Occipital lobe (tissue), 1 donor: ENCODE measurements at regions not wholly inside any gene's neighbourhood (a gene's known extent, or its start where the extent isn't known, plus 50 kb on each side); places are given as distances from the start of the nearest gene placed in this dataset.

Experiments
- DNase-seq: peaks from one replicate; lab custom pipeline; 2025; lab: John Stamatoyannopoulos, UW

DNA sequence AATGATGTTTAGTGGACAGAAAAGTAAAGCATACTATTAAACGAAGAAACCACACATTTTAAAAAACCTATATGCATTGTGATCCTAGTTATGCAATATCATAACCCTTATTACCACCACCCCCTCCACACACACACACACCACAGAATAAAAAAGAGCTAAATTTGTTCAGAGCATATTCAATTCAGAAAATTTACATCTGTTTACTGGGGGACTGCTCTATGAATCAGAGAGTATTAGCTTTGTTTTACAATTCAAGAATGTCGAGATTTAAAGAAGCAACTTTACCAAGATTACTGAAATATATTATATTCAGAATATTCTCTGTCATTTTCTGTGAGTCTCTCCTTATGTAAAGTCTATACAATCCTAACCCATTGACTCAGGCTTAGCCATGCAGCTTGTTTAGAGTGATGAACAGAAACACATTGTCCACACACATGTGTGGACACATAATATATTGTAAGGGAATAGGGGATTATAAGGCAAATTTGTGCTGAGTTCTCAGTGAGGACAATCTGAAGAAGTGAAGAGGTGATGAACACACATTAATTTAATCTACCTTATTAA, 369.6 kb upstream of the MARCKS start:
- DNase-seq = no peak

DNA sequence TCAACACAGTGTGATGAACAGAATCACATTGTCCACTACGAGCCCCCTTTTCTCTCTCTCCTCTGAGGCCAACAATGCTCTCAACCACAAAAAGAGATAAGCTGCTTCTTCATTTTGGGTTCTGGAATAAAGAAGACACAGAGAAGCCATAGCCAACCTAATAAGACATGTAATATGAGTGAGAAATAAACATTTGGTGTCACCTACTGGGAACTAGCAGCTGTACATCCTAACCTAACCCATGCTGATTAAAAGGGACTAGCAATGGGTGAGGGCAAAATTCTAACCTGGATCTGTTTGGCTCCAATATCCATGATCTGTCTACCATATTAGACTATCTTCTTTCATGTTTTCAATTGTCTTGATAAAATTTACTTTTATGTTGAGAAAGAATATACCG, 369.1 kb upstream of the MARCKS start:
- no peak for DNase-seq

DNA sequence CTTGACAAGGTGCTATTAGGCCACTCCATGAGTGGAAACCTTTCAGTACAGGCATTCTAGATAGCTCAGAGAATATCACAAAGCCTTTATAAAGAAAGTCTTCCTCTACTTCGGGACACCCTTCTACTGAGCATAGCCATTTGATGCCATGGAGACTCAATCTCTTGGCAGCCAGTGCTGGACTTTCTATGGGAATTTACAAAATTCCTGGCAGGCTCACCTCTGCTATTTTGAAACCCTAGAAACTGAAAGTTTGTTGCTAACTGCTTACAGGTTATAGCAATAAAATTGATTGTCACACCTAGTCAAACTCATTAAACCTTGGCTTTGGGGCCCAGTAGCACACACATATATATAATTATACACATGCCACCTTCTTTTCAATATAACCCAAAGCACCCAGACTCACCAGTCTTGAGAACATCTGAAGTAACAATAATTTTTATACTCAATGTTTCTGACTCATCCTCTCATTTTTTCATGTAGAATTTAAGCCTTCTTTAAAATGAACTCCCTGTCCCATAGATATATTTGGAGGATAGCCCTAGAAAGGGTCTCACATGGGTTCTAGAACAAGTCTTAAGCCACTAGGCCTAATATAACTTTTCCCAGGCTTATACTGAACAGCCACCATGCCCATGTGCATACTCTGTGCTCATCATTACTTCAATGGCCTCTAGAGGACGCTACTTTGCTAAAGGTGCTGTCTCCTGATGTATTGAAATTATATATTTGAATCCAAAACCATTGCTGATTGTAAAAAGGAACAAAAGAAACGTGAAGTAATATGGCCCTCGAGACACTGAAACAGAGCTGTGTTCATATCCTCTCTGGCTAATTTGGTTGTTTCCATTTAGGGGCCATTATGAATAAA, 368.1 kb upstream of the MARCKS start:
- DNase-seq = no peak

DNA sequence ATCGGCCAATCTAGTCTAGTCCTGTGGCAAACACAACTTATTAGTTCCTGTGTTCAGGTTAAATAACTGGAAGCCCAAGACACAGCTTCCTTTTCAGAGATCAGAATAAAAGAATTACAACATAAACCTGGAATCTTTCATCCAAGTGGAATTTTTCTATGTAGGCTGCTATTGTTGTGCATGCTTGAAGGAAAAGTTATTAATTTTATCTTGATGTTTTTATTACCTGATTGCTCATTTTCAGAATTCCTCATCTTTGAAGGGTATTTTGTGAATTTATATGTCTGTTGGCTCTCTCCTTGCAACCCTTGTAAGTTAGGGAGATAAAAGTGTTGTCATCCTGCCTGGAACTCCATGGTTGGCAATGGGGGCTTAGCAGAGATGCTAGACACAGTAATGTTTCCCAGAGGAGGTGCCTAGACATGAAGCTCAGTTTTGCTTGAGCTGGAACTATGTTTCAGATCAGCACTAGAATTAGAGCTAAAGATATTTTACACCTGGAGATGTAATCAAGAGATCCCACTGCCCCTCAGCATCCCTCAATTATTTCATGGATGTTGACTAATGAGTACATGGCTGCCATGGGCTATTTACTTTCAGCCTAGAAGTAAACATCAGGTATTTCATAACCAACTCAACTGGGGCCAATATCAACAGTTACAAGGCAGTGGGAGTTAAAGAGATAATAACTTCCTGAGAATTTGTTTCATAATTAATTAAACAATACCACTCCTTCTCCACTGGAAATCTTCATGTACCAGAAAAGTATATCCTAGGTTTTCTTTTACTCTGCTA, 367.0 kb upstream of the MARCKS start:
- no peak for DNase-seq

DNA sequence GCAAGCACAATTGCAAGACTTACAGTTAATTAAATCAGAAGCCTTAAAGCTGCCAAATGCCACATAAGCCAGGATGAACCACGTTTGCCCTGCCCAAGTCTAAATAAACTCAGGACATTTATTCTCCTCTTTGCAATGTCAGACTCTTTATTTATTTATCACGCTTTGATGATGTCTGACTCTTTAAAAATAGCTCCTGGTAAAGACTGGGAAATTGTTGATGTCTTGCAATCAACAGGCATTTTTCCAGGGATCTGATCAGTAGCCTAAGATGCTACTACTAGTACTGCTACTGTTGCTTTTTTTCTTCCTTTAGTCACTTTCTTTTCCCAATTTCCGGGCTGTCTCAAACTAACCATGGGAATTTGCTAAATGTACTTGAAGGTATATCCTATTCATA, 365.8 kb upstream of the MARCKS start:
- no peak for DNase-seq

DNA sequence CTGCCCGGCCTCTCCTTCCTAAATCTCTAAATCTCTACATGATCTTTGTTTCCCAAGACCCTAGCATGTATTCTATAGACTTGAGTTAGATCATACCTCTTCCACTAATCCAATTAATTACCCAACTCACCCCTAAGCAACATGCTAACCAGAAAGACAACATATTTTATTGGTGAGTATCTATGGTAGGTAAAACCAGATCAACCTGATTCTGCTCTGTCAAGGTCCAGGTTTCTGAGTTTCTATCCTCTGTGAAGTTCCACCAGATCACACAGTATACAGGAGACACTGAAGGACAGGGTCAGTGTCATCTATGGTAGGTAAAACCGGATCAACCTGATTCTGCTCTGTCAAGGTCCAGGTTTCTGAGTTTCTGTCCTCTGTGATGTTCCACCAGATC, 363.2 kb upstream of the MARCKS start:
- DNase-seq = no peak

DNA sequence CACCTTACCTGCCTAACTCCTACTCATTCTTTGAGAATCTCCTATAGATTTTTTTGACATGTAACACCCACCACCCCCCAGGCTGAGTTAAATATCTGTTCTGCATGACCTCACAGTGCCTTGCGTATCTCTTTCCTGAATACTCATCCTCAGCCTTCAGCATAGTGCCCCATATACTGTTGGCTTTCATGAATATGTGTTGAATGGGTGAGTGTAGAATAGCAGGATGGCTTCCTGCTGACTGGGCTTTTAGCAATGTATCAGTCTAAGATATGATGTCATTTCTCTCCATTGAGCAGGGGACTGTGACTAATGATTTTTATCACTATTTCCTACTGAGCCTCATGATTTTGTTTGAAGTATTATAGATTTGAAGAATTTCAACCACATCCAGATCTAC, 361.6 kb upstream of the MARCKS start:
- DNase-seq = no peak

DNA sequence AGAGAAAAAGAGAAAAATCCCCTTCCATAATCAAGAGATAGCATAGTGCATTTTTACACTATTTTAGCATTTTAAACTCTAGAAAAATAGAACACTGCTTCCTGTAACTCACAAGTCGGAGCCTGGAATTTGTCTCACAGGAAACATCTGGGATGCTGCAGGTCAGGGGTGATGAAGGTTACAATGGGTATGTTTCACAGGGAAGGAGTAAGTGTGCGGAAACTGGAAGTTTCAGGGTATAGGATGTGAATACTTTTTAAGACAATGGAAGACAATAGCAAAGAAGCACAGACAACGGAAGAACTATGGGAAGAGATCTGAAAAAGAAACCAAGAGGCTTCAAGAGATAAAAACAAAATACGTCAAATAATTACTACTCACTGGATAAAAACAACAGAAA, 361.0 kb upstream of the MARCKS start:
- no peak for DNase-seq

DNA sequence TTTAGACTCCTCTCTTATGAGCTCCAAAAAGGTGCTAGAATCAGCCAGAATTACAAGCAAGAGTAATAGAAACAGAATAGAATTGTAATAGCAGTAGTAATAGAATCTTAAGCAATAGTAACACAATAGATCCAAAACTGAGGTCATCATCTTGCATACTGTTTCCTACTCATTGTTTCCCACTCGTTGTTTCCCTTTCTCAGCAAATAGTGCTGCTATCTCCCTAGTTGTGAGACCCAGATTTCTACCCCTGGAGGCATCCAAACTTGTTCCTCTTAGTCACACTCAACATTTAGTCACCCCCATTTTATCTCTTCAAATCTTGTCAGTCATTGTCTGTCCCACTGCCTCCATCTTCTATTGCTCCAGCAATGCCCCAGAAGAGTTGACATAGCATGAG, 356.9 kb upstream of the MARCKS start:
- no peak for DNase-seq

DNA sequence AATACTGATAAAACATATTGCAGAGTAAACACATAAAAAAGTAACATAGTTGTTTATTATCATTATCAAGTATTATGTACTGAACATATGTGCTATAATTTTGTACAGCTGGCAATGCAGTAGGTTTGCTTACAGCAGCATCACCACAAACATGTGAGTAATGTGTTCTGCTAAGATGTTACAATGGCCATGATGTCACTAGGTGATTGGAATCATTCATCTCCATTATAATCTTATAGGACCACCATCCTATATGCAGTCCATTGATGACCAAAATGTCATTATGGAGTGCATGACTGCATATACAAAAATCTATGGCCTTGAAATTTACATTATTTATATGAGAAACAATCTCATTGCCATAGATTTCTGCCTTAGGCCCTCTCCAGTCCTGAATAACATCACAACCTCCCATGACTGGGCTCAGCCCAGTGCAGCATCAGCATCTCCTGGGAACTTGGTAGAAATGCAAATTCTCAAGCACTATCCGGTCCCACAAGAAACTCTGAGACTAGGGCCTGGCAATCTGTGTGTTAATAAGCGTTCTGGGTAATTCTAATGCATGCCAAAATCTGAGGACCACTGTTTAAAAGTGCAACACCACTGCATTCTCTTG, 352.0 kb upstream of the MARCKS start:
- no peak for DNase-seq

DNA sequence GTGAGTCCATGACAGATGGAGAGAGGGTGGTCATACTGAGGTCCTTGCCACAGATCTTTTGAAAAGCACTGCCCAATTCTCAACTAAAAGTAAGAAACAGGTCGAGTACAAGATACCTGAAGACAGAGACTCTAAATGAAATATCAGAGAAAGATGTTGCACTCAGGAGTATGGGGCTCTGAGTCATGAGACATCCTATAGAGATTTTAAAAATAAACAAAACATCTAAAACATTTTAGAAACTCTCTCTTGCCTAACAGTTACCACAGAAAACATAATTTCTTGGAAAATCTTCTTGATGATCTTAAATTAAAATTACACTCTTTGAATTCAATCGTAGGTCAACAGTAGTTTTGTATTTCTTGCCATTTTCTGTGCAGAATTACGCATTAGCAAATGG, 348.9 kb upstream of the MARCKS start:
- no peak for DNase-seq

DNA sequence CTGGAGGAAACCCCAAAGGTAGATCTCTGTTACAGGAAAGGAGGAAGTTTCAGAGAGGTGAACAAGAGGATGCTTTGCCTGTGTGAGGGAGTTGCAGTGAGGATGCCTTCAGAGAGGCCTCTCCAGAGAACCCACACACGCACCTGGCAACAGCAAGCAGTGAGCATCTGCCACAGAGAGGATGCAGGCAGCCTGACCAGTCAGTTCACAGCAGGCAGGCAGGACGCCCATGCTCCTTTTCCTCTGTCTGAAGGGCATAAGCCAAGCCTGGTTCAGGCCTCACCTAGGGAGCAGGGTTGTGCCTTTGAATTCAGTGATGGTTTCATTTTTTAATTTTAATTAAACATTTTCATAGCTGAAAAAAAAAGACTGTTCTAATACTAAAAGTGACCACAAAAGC, 346.0 kb upstream of the MARCKS start:
- DNase-seq = no peak

DNA sequence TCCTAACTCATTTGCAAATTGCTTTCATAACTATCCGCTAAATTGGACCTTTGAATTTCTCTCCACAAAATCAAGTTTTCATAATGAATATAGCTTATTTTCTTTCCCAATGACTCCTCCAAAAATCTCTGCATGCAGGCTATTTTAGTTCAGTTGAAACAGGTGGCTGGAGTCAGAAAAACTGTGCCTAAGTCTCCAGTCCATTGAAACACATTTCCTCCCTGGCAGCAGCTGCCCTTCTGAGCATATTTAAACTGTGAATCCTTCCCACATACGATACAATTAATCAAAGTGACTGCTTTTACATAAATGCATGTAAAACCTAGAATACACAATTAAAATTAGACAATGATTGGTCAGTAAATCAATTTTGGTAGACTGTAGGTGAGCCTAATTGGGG, 344.6 kb upstream of the MARCKS start:
- no peak for DNase-seq

DNA sequence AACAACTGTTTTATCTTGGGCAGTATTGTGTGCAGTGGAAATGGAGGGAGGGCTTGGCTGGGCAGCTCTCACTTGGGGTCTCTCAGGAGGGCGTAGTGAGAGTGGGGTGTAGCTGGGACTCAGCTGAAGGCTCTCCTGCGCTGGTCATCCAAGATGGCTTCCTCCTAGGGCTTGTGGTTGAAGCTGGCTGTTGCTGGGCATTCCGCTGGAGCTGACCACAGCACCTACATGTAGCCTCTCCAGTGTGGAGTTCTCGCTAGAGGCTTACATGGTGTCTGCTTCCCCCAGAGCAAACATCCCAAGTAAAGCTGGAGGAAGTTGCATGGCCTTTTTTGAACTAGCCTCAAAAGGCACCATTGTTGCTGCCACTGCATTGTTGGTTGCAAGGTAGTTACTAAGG, 344.1 kb upstream of the MARCKS start:
- DNase-seq = no peak

DNA sequence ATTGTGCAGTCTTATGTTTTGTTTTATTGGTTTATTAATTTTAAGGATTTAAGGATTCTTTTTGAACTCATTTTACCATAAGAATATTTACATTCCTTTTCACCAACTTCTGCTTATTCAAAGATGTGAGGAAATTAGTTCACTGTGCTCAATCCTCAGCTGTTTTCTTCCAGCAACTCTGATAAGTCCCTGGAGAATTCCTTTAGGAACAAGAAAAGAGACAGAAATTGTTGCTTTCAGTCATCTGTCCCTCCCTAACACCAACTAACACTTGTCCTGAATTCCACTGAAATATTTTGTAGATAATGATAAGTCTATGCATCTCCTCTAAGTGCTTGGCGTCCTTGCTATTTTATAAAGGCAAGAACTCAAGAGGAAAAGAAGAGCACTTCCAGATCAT, 334.8 kb upstream of the MARCKS start:
- no peak for DNase-seq

DNA sequence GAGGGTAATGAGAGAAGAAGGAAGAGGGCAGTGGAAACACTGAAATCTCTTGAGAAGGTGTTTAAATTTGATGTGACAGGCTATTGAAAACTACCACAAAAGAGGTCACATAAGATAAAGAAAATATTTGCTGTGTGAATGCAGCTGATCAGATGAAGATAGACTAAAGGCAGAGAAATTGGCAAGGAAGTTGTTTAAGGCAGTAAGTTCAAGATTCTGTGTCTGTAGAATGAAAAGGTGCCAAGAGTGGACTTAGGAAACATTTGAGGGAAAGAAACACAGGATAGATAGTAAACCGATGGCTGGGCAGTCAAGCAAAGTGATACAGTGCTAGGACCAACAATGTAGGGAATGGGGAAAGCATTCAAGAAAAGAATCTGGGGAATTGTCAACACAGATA, 332.3 kb upstream of the MARCKS start:
- no peak for DNase-seq

DNA sequence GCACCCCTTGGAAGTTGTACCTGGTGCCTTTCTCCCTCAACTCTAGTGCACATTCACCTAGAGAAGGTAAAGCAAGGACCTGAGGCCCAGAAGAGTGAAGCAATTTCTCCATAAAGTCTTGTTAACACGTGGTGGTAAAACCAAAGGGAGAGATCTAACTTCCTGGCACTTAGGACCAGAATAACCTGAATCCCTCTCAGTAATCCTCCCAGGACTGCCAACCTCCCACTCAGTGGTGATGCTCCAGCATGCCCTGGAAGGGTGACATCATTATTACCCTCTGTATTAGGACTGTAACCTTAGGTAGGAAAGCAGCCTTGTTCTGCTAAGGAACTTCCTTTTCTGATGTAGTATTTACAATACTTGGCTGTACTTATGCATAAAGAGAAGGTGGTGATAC, 330.6 kb upstream of the MARCKS start:
- DNase-seq = no peak

DNA sequence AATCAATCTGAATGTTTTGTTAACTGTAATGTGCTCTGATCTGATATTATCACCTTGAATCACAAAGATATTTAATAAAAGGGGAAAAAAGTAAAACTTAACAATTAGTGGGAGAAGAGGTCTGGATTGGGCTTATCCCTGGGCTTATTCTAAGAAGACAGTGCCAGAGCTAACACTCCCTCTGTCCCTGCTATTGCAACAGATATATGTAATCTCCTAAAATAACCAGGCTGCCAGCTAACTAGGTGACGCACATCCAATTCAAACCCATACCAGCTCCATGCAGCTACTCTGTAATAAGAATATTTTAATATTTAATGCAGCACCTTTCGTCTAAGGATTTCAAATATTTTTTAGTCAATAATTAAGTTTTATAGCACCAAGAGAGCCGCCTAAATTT, 330.1 kb upstream of the MARCKS start:
- DNase-seq = no peak

DNA sequence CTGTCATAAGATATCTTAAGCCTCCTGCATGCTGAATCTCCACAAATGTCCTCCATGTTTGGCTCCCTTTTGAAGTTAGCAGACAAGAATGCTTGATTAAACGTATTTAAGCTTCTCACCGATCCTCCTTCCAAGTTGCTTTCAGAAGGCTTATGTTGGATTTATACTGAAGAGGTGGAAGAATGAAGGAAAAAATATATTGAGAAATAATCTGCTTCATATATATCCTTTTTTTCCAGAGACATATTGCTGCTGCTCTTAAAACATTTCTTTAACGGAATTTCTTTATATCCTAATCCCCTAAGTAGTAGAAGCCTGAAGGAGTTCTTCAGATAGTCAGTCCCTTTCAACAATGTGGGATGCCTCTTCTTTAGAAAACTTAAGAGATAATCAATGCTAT, 329.0 kb upstream of the MARCKS start:
- no peak for DNase-seq

DNA sequence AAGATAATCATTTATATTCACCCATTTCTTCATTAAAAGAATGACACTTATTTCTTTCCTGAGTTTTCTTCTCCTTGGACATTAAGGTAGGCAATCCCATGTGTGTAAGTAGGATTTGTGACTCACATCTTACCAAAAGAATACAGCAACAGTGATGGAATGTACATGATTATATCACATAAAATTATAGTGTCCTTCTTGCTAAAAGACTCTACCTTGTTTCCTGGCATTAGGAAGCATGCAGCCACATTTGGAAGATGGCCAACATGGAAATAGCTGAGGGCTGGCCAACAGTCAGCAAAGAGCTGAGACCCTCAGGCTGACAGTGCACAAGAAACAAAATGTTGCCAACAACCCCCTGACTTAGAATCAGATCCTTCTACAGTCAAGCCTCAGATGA, 327.9 kb upstream of the MARCKS start:
- no peak for DNase-seq

DNA sequence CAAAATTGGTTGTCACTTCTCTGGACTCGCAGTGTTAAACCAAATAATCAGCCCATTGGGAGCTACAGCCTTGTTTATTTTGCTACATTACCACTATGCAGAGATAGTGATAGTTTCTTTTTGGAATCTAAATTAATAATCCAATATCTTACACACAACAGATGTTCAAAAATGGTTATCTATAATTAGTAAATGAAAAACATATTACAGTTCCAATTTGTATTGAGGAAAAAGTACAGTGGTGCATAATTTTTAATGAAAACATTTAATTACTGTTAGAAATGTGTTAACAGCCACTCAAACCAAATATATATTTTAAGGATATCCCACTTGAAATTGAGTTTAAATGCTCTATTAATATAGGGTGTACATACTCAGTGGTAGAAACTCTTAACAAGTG, 327.3 kb upstream of the MARCKS start:
- DNase-seq = no peak

DNA sequence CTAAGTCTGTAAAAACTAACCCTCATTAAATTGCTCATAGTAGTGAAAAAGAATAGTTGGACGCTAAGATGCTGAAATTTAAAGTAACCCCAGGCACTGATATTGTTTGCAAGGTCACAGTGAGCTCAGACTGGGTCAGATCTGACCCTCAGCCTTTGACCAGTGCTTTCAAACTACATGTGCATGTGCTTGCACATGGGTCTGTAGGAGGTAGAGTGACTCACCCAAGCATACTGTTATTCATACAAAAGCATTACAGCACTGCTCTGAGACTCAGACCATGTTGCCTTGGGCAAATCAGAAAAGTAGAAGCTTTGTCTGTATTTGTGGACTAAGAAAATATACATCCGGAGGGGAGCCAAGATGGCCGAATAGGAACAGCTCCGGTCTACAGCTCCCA, 326.4 kb upstream of the MARCKS start:
- DNase-seq = no peak
